ENCODE measurements at regions not wholly inside any gene's neighbourhood (a gene's known extent, or its start where the extent isn't known, plus 50 kb on each side); places are given as distances from the start of the nearest gene placed in this dataset.
"Not testable (repeated sequence)": the region's sequence is repeated elsewhere in the genome, so short reads cannot be mapped to it uniquely, and the experiment has no call there.

DNA sequence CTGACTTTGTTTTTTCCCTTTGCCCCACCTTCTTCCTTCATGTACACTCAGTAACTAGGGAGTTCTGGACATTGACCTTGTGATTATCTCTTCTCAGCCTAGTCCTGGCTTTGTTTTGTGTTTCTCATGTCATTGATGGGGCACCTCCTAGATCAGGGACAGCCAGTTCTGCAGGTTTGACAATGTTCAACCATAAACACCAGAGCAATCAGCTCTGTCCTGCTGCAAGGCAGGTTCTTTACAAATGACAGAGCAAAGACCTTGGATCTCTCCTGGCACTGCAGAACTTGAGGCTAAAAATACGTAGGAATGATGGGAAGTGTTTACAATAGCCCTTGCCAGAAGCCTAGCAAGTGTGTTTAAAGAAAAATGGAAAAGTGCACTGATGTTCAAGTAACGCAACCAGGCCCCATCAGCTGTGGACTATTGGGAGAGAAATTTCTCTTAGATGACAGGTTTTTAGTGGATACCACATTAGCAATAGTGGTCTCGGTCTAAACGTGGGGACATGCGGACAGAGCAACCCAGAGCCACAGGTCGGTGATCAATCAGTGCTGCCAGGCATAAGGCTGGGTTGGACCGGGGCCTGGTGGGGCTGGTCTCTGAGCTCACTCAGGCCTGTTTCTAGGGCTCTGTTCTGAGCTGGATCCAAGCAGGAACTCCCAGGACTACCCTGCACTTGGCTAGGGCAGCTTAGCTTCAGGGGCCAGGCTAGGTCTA is 76.8 kb downstream of the SOWAHC start:
- DNase-seq (ENCODE audit: low spot score), result no peak

DNA sequence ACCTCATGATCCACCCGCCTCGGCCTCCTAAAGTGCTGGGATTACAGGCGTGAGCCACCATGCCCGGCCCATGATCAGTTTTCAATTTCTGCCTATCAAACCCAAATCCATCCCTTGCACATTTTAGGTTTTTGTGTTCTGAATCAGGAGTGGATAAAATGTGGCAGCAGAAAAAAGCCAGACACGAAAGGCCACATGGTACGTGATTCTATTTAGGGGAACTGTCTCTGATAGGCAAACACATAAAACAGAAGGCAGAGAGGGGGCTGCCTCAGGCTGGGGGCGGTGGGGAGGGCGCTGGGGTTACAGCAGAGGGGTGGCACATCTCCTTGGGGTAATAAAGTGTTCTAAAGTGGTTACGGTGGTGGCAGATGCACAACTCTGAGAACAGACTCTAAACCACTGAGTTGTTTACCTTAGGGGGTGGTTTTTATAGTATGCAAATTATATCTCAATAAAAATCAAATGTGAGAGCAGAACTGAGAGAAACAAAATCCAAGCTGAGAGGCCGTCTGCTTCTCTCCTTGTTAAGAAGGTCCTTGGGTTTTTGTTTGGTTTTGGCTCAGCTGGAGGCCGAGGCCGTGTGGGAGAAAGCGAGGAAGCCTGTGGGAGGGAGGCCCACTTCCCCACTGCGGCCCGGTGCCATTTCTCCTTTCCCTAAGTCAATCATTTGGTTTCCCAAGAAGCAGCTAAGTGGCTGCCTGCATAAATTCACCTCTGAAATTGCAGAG is 78.0 kb downstream of the SOWAHC start:
- DNase-seq (ENCODE audit: low spot score), result no peak

DNA sequence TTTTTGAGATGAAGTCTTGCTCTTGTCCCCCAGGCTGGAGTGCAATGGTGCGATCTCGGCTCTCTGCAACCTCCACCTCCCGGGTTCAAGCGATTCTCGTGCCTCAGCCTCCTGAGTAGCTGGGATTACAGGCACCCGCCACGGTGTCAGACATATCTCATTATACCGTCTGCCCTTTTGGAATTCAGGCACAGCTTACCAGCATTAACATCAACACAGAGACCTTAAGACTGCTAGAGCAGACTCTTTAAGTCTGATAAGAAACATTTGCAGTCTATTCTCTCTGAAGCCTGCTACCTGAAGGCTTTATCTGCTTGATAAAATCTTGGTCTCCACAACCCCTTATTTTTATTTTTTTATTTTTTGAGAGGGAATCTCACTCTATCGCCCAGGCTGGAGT is 78.7 kb downstream of the SOWAHC start:
- not testable (repeated sequence) for DNase-seq (ENCODE audit: low spot score)

DNA sequence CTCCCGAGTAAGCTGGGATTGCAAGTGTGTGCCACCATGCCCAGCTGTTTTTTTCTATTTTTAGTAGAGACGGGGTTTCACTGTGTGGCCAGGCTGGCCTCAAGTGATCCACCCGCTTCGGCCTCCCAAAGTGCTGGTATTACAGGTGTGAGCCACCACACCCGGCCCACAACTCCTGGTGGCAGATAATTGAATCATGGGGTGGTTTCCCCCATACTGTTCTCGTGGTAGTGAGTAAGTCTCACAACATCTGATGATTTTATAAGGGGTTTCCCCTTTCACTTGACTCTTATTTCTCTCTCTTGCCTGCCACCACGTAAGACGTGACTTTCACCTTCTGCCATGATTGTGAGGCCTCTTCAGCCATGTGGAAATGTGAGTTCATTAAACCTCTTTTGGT is 79.1 kb downstream of the SOWAHC start:
- DNase-seq (ENCODE audit: low spot score), result not testable (repeated sequence)

DNA sequence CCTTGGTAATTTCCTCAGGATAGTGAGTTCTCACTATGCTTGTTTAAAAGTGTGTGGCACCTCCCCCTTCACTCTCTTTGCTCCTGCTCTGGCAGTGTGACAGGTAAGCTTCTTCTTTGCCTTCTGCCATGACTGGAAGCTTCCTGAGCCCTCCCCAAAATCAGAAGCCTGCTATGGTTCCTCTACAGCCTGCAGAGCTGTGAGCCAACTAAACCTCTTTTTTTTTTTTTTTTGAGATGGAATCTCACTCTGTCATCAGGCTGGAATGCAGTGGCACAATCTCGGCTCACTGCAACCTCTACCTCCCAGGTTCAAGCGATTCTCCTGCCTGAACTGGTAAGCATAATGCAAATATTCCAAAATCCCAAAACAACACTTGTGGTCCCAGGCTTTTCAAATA is 80.0 kb downstream of the SOWAHC start:
- no peak for DNase-seq (ENCODE audit: low spot score)

DNA sequence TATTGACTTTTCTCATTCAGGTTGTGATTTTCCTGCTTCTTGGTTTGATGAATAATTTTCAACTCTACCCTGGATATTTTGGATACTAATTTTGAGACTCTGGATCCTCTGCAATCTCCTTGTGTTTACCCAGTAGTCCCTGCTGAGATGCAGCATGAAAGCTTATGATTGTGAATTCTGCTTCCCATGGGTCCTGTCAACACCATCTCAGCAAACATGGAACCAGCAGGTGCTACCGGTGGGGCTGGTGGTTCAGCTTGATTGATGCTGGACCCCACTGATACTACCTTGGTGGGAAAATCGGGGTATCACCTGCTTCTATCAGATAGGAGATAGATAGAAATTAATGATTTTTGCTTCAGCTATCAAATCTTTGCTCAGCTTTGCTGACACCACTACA is 81.1 kb downstream of the SOWAHC start:
- DNase-seq (ENCODE audit: low spot score), result no peak

DNA sequence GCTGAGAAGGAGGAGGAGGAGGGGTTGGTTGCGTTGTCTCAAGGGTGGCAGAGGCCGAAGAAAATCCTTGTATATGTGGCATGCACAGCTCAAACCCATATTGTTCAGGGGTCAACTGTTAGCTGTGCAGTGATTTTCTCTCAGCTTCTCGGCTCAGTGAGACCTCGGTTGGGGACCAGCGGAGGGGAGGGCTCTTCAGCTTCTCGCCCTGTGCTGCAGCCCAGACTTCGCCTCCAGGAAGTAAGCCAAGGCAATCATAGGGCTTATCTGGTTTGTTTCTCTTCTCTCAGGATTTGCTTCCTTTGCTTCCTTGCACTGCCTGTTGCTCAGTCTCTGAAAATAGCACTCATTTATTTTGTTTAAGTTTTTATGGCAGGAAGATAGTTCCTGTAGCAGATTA is 85.5 kb downstream of the SOWAHC start:
- no peak for DNase-seq (ENCODE audit: low spot score)

DNA sequence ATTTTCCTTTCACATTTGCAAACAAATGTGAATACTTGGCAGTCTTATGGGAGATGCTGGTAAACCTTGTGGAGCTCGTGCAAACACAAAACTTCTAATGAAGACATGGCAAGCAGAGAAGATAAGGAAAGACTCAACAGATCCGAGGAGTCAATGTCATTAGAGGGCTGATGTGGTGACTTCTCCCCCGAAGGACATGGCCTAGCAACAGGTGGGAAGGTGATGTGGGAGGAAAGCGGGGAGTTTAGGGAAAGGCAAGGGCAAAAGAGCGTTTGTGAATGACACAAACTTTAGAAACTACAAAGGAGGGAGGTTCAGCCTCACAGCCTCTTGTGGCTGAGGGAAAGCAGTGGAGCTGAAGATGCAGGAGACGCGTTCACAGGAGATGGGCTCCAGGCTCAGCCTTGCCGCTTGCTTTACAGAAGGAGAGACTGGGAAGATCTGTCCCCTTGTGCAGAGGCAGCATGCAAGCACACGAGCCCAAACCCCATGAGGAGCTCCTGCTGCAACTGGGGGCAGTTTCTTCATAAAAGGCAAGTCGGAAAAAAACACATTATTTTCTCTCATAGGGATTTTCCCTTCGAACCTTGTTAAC is 86.6 kb downstream of the SOWAHC start:
- no peak for DNase-seq (ENCODE audit: low spot score)

DNA sequence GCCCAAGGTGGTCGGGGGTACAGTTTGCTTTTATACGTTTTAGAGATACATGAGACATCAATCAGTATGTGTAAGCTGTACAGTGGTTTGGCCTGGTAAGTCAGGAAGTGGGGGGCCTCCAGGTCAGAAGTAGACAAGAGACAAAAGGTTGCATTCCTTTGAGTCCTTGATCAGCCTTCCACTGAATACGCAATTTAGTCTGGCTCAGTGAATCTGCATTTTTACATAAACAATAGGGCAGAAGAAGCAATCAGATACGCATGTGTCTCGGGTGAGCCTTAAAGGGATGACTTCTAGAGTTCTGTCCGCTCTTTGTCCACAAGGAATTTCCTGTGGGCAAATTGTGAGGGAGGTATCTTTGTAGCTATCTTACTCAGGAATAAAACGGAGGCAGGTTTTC is 87.2 kb downstream of the SOWAHC start:
- no peak for DNase-seq (ENCODE audit: low spot score)

DNA sequence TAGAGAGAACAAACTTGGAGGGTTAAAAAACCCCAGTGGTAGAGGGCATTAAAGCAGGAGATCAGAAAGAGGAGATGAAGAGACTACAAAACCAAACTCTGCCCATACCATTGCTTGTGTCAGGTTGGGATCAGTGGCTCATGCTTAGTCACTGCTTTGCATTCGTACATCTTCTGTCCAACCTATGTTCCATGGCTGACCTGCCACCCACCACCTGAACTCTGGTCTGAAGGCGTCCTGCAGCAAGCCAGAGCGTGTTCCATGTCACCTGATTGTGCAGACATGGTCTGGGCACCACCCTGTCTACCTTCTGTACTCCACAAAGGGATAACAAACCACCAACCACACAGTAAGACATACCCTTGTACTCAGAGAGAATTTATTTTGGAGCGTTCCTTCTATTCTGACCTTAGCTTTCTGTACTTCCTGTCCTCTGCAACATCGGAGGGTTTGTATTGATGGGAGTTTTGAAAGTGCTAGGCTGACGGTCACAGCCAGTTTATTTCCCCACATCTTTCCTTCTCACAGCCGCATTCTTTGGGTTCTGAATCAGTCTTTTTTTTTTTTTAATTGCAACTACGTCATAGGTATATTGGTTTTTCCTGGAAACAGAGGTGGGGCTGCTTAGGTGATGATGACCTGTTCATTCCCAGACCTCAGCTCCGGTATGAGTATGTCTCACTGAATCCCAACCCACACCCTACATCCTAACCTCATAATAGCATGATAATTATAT is 88.3 kb downstream of the SOWAHC start:
- no peak for DNase-seq (ENCODE audit: low spot score)

DNA sequence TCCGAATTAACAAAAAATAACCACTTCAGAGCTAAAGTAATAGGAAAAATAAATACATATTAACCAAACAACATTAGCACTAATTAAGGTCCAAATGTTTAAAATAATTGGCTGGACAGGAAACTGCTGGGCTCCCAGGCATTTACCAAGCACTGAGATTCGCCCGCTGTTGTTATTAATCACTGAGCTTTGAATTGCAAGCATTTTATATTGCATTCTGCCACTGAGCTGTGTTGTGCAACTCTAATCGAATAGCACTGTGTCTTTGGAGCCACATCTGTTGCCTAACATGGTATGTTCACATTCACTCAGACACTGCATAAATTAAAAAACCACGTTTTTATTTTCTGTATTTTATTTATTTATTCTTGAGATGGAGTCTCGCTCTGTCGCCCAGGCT is 88.9 kb downstream of the SOWAHC start:
- DNase-seq (ENCODE audit: low spot score), result no peak

DNA sequence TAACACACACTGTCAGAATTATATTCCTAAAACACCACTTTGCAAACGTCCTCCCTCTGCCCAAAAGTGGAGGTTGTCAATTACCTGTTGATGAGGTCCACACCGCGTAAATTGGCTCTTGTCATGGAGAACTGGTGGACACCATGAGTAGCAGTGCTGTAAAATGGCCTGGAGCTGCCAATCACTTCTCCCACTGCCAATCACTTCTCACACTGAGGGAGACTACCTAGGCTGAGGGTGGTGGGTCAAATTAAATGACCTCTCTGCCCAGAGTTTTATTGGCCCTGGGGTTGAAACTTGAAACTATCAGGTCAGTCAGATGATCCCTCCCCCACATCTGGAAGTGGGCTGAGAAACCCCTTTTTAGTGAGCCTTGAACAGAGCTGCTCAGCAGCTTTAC is 89.6 kb downstream of the SOWAHC start:
- no peak for DNase-seq (ENCODE audit: low spot score)

DNA sequence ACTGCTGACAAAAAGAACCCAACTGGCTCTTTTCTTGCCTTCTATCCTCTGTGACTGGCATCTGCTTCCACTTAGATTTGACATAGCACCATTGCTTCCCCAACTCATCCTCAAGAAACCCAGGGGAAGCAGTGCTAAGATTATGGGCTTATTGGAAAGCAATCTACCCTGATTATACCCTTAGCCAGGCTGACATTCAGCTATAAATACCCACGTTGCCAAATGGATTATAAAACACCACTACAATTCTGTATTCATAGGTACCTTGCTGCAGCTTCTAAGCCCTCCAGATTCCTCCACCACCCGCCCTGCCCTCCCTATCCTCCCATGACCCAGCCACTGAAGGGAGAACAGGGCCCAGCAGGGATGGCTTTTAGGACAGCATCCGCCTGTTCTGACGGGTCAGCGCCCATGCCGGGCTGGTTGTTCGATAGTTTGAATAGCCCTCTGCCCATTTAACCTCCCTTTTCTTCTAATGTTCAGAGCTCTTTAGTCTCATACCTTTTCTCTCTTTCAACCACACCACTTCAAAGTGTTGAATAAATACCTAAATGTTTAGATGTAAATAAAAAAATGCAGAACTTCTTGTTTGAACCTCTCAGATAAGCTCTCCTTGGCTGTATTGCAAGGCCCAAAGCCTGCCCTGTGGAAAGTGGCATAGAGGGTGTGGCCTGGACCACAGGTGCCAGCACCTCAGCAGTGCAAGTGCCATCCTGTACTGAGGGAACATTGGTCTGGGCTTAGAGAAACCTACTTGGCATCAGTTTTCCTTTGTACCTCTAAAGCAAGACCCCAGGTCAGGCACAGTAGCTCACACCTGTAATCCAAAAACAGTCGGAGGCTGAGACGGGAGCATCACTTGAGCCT is 86.6 kb upstream of the RGPD5 start:
- DNase-seq (ENCODE audit: low spot score), result no peak

DNA sequence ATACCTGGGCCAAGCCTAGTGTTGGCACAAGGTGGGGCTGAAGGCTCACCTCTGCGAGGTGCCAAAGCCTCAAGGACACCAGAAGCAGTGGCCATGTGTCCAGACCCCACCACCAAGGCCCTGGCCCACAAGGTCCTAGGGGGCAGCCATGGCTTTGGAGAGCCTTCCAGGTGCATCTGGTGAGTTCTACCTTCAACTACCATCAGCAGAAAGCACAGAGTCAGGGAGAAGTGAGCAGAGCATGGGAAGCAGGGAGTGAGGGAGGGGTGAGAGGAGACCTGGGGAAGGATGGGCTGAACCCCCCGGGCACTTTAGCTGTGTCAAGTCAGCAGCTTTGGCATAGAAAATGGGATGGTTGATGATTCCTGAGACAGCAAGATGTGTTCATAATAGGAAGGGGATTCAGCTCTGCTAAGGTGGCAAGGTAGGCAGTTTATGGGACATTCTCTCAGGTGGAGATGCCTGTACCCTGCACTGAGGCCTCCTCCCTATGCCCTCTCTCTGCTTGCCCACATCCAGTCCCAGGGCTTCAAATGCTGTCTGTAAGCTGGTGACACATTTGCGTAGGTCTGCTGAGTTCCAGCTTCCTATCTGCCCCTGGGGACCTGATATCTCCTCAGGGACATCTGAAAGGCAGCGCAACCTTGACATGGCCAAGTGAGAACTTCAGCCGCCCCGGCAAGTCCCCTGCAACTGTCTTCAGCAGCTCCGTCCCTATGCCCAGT is 83.4 kb upstream of the RGPD5 start:
- no peak for DNase-seq (ENCODE audit: low spot score)

DNA sequence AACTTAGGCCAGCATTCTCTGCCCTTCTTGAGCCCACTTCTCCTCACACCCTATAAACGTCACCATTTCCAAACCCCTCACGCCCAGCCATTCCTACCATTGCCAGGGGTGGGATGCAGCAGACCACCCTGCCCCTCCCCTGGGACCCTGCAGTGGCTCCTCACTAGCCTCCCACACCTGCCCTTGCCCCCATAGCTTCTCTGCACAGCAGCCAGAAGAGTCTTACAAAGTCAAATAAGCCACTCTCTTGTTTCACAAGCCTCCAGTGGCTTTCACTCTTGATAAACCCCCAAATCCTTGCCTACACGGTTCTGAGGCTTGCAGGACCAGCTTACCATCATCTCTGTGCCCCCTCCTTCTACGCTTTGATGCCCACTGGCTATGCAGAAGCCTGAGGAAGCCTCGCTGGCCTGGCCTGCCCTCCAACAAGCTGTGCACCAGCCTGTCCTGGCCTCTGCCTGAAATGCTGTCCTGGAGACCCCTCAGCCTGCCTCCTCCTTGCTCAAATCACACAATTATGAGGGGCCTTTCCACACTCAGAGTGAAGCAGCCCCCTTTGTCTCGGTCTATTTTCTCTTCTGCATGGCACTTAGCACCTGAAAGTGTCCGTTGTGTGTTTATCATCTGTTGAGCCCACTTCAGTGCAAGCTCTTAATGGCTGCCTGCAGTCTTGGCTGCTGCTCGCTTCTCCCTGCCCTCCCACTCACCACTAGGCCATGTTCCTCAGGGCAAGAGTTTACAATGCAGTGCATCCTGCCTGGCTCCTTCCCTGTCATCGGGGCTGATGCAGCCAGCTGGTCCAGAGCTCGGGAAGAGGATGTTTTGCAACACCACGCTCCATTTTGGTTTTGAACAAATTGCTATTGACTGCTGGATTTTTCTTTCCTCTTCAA is 82.6 kb upstream of the RGPD5 start:
- no peak for DNase-seq (ENCODE audit: low spot score)

DNA sequence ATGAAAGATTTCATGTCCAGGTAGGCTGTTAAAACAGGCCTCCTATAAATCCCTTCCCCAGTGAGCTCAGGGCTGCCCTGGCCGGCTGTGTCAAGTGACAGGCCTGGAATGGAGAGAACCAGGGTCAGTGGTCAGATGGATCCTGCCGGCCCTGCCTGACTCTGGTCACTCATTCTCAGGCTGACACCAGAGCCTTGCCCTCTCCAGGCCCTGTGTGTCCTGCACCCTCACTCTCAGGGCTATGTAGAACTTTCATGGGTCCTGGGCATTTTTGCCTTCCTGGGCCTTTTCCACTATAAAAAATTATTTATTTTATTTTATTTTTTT is 82.0 kb upstream of the RGPD5 start:
- no peak for DNase-seq (ENCODE audit: low spot score)

DNA sequence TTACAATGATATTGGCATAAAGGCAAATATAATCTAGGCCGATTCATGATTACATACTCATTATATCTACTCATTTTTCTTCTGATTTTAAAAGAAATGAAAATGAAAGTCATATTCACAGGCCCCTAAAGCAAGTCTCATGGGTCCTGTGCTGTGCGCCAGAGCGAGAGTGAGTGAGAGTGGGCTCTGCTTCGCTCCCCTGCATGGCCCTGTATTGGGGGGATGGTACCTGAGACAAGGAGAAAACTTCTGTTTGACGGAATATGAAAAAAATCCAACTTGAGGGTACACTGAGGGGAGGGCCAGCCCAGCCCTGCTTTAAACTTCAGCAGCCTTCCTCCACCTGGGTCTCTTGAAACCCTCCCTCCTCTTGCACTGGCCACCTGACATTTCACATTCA is 81.4 kb upstream of the RGPD5 start:
- no peak for DNase-seq (ENCODE audit: low spot score)

DNA sequence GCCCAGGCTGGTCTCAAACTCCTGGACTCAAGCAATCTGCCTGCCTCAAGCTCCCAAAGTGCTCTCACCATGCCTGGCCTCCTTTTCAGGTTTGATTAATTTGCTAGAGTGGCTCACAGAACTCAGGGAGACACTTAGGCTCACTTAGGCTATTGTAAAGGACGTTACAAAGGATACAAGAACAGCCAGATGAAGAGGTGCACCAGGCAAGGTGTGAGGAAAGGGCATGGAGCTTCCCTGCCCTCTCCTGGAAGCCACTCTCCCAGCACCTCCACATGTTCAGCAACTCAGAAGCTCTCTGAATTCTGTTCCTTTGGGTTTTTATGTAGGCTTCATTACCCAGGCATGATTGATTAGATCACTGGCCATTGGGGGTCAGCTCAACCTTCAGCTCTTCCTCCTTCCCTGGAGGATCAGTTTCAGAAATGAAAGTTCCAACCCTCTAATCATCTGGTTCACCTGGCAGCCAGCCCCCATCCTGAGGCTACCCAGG is 78.7 kb upstream of the RGPD5 start:
- DNase-seq (ENCODE audit: low spot score), result no peak

DNA sequence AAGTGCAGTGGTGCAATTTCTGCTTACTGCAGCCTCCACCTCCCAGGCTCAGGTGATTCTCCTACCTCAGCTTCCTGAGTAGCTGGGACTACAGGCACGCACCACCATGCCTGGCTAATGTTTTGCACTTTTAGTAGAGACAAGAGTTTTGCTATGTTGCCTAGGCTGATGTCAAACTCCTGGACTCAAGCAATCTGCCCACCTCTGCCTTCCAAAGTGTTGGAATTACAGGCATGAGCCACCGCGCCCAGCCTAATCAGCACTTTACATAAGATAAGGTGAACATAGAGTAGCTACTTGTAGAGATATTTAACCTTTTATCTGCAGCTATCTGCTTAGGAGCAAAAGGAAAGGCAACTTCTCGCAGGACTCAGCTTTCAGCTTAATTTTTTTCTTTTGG is 77.5 kb upstream of the RGPD5 start:
- DNase-seq (ENCODE audit: low spot score), result not testable (repeated sequence)

DNA sequence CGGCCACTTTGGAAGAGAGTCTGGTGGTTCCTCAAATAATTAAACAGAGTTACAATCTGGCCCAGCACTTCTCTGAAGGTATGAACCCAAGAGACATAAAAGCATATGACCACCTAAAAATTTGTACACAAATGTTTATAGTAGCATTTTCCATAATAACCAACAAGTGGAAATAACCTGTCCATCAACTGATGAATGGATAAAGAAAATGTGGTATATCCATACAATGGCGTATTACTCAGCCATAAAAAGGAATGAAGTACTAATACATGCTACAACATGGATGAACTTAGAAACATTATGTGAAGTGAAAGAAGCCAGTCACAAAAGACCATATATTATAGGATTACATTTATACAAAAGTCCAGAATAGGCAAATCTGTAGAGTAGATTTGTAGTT is 76.0 kb upstream of the RGPD5 start:
- DNase-seq (ENCODE audit: low spot score), result no peak

Data from AG08396 (cell line).